ENCODE measurements at regions not wholly inside any gene's neighbourhood (a gene's known extent, or its start where the extent isn't known, plus 50 kb on each side); places are given as distances from the start of the nearest gene placed in this dataset.

- TF ChIP-seq CTCF (IDR thresholded peaks at IDR 0.05; ENCODE audit: borderline replicate concordance, extremely low read depth, low read length, poor library complexity, severe bottlenecking), result no peak
- TF ChIP-seq EZH2 (IDR thresholded peaks at IDR 0.05; ENCODE audit: borderline replicate concordance, low read depth, low read length, severe bottlenecking), result no peak
Measured at GRCh38 chr13:106391271-106391670, 144.2 kb downstream of the EFNB2 start.
